GM12892 (cell line): ENCODE measurements at regions not wholly inside any gene's neighbourhood (a gene's known extent, or its start where the extent isn't known, plus 50 kb on each side); places are given as distances from the start of the nearest gene placed in this dataset.

Experiments
- POLR2A ChIP-seq: IDR thresholded peaks from 2 replicates; pipeline ENCODE4 v1.6.1; 2011; ENCODE audit warnings: low read depth, low read length, control low read depth
- POLR2AphosphoS5 ChIP-seq: IDR thresholded peaks from 2 replicates; pipeline ENCODE4 v1.6.1; 2011; ENCODE audit warnings: low read depth, low read length, control low read depth

- no peak for TF ChIP-seq POLR2AphosphoS5
- no peak for TF ChIP-seq POLR2A
These were observed 126.4 kb downstream of the POU4F1 start for GRCh38 chr13:78476910-78477309.
